ENCODE measurements at regions not wholly inside any gene's neighbourhood (a gene's known extent, or its start where the extent isn't known, plus 50 kb on each side); places are given as distances from the start of the nearest gene placed in this dataset.

DNA sequence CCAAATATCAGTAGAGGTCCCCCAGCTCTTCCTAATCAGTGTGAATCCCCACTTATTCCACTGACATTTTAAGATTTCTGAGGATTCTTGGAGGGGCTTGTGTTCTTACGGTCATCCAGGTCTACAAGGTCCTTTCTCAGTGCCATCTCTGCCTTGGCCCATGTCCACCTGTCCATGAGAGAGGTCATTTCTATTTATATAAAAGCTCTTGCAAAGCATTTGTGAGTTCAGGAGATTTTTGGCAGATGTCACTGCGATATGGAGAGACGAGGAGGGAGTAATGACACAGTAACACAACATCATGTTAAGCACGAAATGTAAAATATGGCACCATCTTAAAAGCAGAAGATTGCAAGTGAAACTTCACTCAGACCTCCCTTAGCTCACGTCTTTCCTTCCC lies 144.6 kb upstream of the NFIA start:
- H3K27ac Mint-ChIP-seq = no peak overlapping the region
- H4K20me1 ChIP-seq (ENCODE audit: insufficient read depth, low read length) = no peaks in the 10 kb centered on the region
- H3K4me1 Mint-ChIP-seq = peaks cover 17% of the 10 kb centered on the region
- peaks cover 0 to 2% (median 2%) of the 10 kb centered on the region in 3 donors for H3K27me3 Mint-ChIP-seq (ENCODE audit: low read depth in 3 of 3)
- no peak for DNase-seq
- H3K36me3 ChIP-seq (replicated peaks in 1 of 2; ENCODE audit: control insufficient read depth in 1 of 2, insufficient read depth in 2 of 2, low read length in 2 of 2) = no peaks in the 10 kb centered on the region
- intact Hi-C loops (cut with micrococcal nuclease) = no loop called here
- H3K4me3 Mint-ChIP-seq = no peak overlapping the region
- no peaks in the 10 kb centered on the region for H3K9me3 ChIP-seq (replicated peaks in 1 of 2; ENCODE audit: control insufficient read depth in 1 of 2, insufficient read depth in 1 of 2, low read length in 2 of 2)
- H3K4me1 ChIP-seq (ENCODE audit: control insufficient read depth in 1 of 2, insufficient read depth in 2 of 2, low read length in 2 of 2) = peaks cover 2 to 9% of the 10 kb centered on the region in 2 donors
- no peak overlapping the region for H3K9ac ChIP-seq (ENCODE audit: insufficient read depth, low read length, poor library complexity, severe bottlenecking)
- TF ChIP-seq, protein P1, sequence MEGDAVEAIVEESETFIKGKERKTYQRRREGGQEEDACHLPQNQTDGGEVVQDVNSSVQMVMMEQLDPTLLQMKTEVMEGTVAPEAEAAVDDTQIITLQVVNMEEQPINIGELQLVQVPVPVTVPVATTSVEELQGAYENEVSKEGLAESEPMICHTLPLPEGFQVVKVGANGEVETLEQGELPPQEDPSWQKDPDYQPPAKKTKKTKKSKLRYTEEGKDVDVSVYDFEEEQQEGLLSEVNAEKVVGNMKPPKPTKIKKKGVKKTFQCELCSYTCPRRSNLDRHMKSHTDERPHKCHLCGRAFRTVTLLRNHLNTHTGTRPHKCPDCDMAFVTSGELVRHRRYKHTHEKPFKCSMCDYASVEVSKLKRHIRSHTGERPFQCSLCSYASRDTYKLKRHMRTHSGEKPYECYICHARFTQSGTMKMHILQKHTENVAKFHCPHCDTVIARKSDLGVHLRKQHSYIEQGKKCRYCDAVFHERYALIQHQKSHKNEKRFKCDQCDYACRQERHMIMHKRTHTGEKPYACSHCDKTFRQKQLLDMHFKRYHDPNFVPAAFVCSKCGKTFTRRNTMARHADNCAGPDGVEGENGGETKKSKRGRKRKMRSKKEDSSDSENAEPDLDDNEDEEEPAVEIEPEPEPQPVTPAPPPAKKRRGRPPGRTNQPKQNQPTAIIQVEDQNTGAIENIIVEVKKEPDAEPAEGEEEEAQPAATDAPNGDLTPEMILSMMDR (IDR thresholded peaks at IDR 0.05) = no peak
- H3K4me3 ChIP-seq (replicated peaks in 1 of 3; ENCODE audit: low read depth in 2 of 3, low read length in 3 of 3) = no peak overlapping the region
- no peak overlapping the region for H3K27ac ChIP-seq (ENCODE audit: low read depth in 1 of 2, low read length in 2 of 2)
- H3K36me3 Mint-ChIP-seq = no peaks in the 10 kb centered on the region
- no peaks in the 10 kb centered on the region for H3K79me2 ChIP-seq (ENCODE audit: insufficient read depth, low read length)
- no peak overlapping the region for H3K4me2 ChIP-seq (replicated peaks; ENCODE audit: extremely low read depth, low read length, poor library complexity, severe bottlenecking)
- 90% methylated on average over 4 of the region's 5 CpGs for WGBS (ENCODE audit: insufficient coverage)
- no peaks in the 10 kb centered on the region for H3K27me3 ChIP-seq (ENCODE audit: control insufficient read depth in 2 of 2, insufficient read depth in 2 of 2, low read length in 2 of 2)
- peaks cover 0 to 2% (median 0%) of the 10 kb centered on the region in 7 donors for H3K9me3 Mint-ChIP-seq
- H2AFZ ChIP-seq (ENCODE audit: insufficient read depth, low read depth, low read length, poor library complexity, severe bottlenecking) = no peak overlapping the region

DNA sequence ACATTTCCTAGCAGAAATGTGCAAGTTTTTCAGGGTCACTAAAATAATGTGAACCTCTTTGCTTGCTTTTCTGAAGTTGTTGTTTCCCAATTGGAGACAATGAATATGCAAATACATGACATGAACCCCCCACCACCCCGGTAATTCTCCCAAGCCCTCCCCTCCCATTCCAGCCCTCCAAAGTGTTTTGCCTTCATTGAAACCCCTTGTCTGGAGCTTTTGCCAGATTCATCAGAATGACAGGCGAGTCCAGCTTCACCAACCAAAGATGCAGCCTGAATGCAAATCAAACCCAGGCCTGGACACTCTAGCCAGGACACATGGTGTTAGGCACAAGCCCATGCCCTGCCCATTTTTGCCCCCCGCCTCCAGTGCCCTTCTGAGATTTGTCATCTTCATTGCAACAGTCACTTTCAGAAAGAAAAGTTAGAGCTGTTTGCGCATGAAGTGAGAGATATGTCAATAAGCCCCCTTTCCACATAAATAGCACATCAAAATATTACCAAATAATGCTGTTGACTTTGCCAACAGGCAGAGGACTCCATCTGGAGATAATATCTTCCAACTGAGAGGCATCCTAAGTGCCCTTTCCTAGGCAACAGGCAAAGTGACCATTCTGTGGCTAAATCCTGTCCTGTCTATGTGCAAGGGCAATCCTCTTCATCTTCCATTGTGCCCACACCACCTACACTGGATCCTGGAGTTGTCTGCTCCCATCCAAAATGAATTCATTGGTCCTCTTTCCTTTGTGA lies 145.6 kb upstream of the NFIA start:
- intact Hi-C loops (cut with micrococcal nuclease) = no loop called here
- WGBS (ENCODE audit: insufficient coverage) = 88% methylated on average over 4 of the region's 4 CpGs
- Histone ChIP-seq H3K9me3 (replicated peaks in 1 of 2; ENCODE audit: control insufficient read depth in 1 of 2, insufficient read depth in 1 of 2, low read length in 2 of 2) (no peaks in the 10 kb centered on the region), H4K20me1 (ENCODE audit: insufficient read depth, low read length) (no peaks in the 10 kb centered on the region), H2AFZ (ENCODE audit: insufficient read depth, low read depth, low read length, poor library complexity, severe bottlenecking) (no peak overlapping the region), H3K4me1 (ENCODE audit: control insufficient read depth in 1 of 2, insufficient read depth in 2 of 2, low read length in 2 of 2) (peaks cover 0 to 7% of the 10 kb centered on the region in 2 donors), H3K4me2 (replicated peaks; ENCODE audit: extremely low read depth, low read length, poor library complexity, severe bottlenecking) (no peak overlapping the region), H3K79me2 (ENCODE audit: insufficient read depth, low read length) (no peaks in the 10 kb centered on the region), H3K27ac (ENCODE audit: low read depth in 1 of 2, low read length in 2 of 2) (no peak overlapping the region), H3K4me3 (replicated peaks in 1 of 3; ENCODE audit: low read depth in 2 of 3, low read length in 3 of 3) (no peak overlapping the region), H3K36me3 (replicated peaks in 1 of 2; ENCODE audit: control insufficient read depth in 1 of 2, insufficient read depth in 2 of 2, low read length in 2 of 2) (no peaks in the 10 kb centered on the region), H3K9ac (ENCODE audit: insufficient read depth, low read length, poor library complexity, severe bottlenecking) (no peak overlapping the region), H3K27me3 (ENCODE audit: control insufficient read depth in 2 of 2, insufficient read depth in 2 of 2, low read length in 2 of 2) (no peaks in the 10 kb centered on the region)
- peaks cover 0 to 3% (median 2%) of the 10 kb centered on the region in 3 donors for H3K27me3 Mint-ChIP-seq (ENCODE audit: low read depth in 3 of 3)
- H3K9me3 Mint-ChIP-seq = peaks cover 0 to 2% (median 0%) of the 10 kb centered on the region in 7 donors
- peaks cover 14% of the 10 kb centered on the region for H3K4me1 Mint-ChIP-seq
- DNase-seq = no peak
- H3K36me3 Mint-ChIP-seq = no peaks in the 10 kb centered on the region
- H3K27ac Mint-ChIP-seq = no peak overlapping the region
- TF ChIP-seq, protein P1 (IDR thresholded peaks at IDR 0.05) = no peak
- H3K4me3 Mint-ChIP-seq = no peak overlapping the region
